ENCODE measurements at regions not wholly inside any gene's neighbourhood (a gene's known extent, or its start where the extent isn't known, plus 50 kb on each side); places are given as distances from the start of the nearest gene placed in this dataset.

- no peak for TF ChIP-seq ZFX (IDR thresholded peaks at IDR 0.05)
- no peak for TF ChIP-seq CTCF (conservative IDR thresholded peaks at IDR 0.05)
- no peak overlapping the region for H3K27ac ChIP-seq
These were observed 207.7 kb downstream of the SLC6A15 start for GRCh38 chr12:84704856-84705255.

- no peak for TF ChIP-seq ZFX (IDR thresholded peaks at IDR 0.05)
- no peak for TF ChIP-seq CTCF (conservative IDR thresholded peaks at IDR 0.05)
- no peak overlapping the region for H3K27ac ChIP-seq
These were observed 210.6 kb downstream of the SLC6A15 start for GRCh38 chr12:84702001-84702400.

- TF ChIP-seq ZFX (IDR thresholded peaks at IDR 0.05) (no peak), CTCF (conservative IDR thresholded peaks at IDR 0.05) (no peak)
- no peak overlapping the region for H3K27ac ChIP-seq
These were observed 211.6 kb downstream of the SLC6A15 start for GRCh38 chr12:84701041-84701440.

- no peak for TF ChIP-seq ZFX (IDR thresholded peaks at IDR 0.05)
- TF ChIP-seq CTCF (conservative IDR thresholded peaks at IDR 0.05): no peak
- H3K27ac ChIP-seq: no peak overlapping the region
These were observed 213.8 kb downstream of the SLC6A15 start for GRCh38 chr12:84698576-84699333.

GRCh38 chr12:84696908-84697540, 215.6 kb downstream of the SLC6A15 start:
- TF ChIP-seq CTCF (conservative IDR thresholded peaks at IDR 0.05): no peak
- no peak for TF ChIP-seq ZFX (IDR thresholded peaks at IDR 0.05)
- no peak overlapping the region for H3K27ac ChIP-seq

- TF ChIP-seq CTCF (conservative IDR thresholded peaks at IDR 0.05) (no peak), ZFX (IDR thresholded peaks at IDR 0.05) (no peak)
These were observed 216.3 kb downstream of the SLC6A15 start for GRCh38 chr12:84696281-84696680.

GRCh38 chr12:84694116-84694515, 218.5 kb downstream of the SLC6A15 start:
- no peak overlapping the region for H3K27ac ChIP-seq
- TF ChIP-seq ZFX (IDR thresholded peaks at IDR 0.05) (no peak), CTCF (conservative IDR thresholded peaks at IDR 0.05) (no peak)

More at GRCh38 chr12:84696281-84696680, 216.3 kb downstream of the SLC6A15 start:
- no peak overlapping the region for H3K27ac ChIP-seq
